Neural progenitor cell (in vitro differentiated cells): ENCODE measurements at regions not wholly inside any gene's neighbourhood (a gene's known extent, or its start where the extent isn't known, plus 50 kb on each side); places are given as distances from the start of the nearest gene placed in this dataset.
A peak's percentile ranks its signal among the peaks of the same experiment; 100 is the strongest.

ENCODE experiments used
- DNase-seq: peaks from one replicate; pipeline ENCODE4 v3.0.0-alpha.2; 2016; ENCODE audit warnings: low spot score
- H2AFZ ChIP-seq: fragments of 200-600 bp; sonication (generic); replicated peaks from 2 replicates; pipeline ENCODE4 v1.6.1; 2016; ENCODE audit warnings: antibody characterized with exemption
- H3F3A ChIP-seq: fragments of 200-600 bp; sonication (generic); 2 replicates; pipeline ENCODE4 v1.6.1; 2016; ENCODE audit warnings: antibody characterized with exemption, low read depth
- H3K27ac ChIP-seq: fragments of 200-600 bp; sonication (generic); 2 replicates; pipeline ENCODE4 v1.5.1; 2016; ENCODE audit warnings: mild to moderate bottlenecking
- H3K27me3 ChIP-seq: fragments of 200-600 bp; sonication (generic); 2 replicates; pipeline ENCODE4 v1.6.1; 2016; ENCODE audit warnings: mild to moderate bottlenecking, moderate library complexity
- H3K36me3 ChIP-seq: fragments of 200-600 bp; sonication (generic); 2 replicates; pipeline ENCODE4 v1.5.1; 2016
- H3K4me1 ChIP-seq: fragments of 200-600 bp; sonication (generic); 2 replicates; pipeline ENCODE4 v1.6.1; 2016; ENCODE audit warnings: mixed run types
- H3K4me2 ChIP-seq: fragments of 200-600 bp; sonication (generic); 2 replicates; pipeline ENCODE4 v1.6.1; 2016
- H3K4me3 ChIP-seq: fragments of 200-600 bp; sonication (generic); 2 replicates; pipeline ENCODE4 v1.5.1; 2016
- H3K79me2 ChIP-seq: fragments of 200-600 bp; sonication (generic); 2 replicates; pipeline ENCODE4 v1.6.1; 2016; ENCODE audit warnings: low read depth
- H3K9ac ChIP-seq: fragments of 200-600 bp; sonication (generic); 2 replicates; pipeline ENCODE4 v1.6.1; 2016
- H3K9me3 ChIP-seq: fragments of 200-600 bp; sonication (generic); 2 replicates; pipeline ENCODE4 v1.5.1; 2016; ENCODE audit warnings: low read depth
- H4K20me1 ChIP-seq: fragments of 200-600 bp; sonication (generic); 2 replicates; pipeline ENCODE4 v1.6.1; 2016; ENCODE audit warnings: low read depth
- H3K27ac Mint-ChIP-seq: 3 replicates; pipeline ENCODE4 v1.8.0; 2021; ENCODE audit warnings: mixed read lengths
- H3K27me3 Mint-ChIP-seq: 2 replicates; pipeline ENCODE4 v1.8.0; 2022; ENCODE audit warnings: low read depth, mild to moderate bottlenecking, inconsistent platforms, moderate library complexity, mixed read lengths; ENCODE audit not compliant: insufficient read depth
- H3K36me3 Mint-ChIP-seq: 3 replicates; pipeline ENCODE4 v1.8.0; 2021; ENCODE audit warnings: mixed read lengths
- H3K4me1 Mint-ChIP-seq: 3 replicates; pipeline ENCODE4 v1.8.0; 2021; ENCODE audit warnings: mixed read lengths
- H3K4me3 Mint-ChIP-seq: 3 replicates; pipeline ENCODE4 v1.8.0; 2021; ENCODE audit warnings: mild to moderate bottlenecking, moderate library complexity, mixed read lengths
- H3K9me3 Mint-ChIP-seq: 3 replicates; pipeline ENCODE4 v1.8.0; 2020; ENCODE audit warnings: mixed read lengths
- EZH2 ChIP-seq: fragments of 200-600 bp; sonication (generic); IDR thresholded peaks from 2 replicates; pipeline ENCODE4 v1.6.1; 2017; ENCODE audit warnings: antibody characterized with exemption, mild to moderate bottlenecking, moderate library complexity
- EZH2phosphoT487 ChIP-seq: fragments of 200-600 bp; sonication (generic); IDR thresholded peaks from 2 replicates; pipeline ENCODE4 v1.6.1; 2017; ENCODE audit warnings: antibody characterized with exemption
- TF ChIP-seq, protein P1 (sequence below): fragments of 200-600 bp; sonication (generic); IDR thresholded peaks from 2 replicates; pipeline ENCODE4 v1.5.1; 2017; ENCODE audit warnings: antibody characterized with exemption, mild to moderate bottlenecking

DNA sequence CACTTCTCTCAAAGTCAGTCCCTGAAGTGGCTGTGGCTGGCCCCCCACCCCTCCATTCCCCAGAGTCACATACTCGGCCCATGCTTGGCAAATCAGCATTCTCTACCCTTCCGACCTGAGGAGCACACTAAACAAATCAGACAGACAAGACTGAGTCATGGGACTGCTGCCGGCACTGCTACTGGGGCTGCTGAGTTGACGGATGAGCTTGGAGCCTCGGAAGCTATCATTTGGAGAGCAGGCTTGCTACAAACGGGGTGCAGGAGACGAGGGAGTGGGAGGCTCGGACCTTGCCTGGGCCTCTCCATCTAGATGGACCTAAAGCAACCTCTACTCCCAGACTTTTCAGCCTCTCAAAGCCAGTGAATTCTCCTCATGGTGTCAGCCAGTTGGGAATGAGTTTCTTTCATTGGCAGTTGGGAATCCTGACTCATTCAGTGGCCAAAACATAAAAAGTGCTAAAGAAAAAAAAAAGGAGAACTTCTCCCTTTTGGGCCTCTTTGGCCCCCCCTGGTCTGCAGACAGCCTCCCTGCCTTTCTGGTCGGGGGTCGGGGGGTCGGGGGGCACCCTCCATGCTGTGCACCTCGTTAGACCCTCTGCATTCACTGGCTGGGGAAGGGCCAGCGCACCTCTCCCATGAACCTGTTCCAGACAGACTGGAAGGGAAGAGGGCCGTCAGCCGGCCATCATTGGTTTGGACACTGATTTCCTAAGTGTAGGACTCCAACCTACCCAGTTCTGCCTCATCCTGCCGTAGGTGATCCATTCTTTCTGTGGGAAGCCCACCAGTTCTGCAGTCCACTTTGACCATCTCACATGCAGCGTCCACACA is 52.3 kb upstream of the COL13A1 start:
- no peaks in the 10 kb centered on the region for H3K9me3 ChIP-seq
- no peaks in the 10 kb centered on the region for H4K20me1 ChIP-seq
- no peak overlapping the region for H3K4me3 Mint-ChIP-seq
- H3K9me3 Mint-ChIP-seq, result no peaks in the 10 kb centered on the region
- TF ChIP-seq EZH2phosphoT487, result no peak
- TF ChIP-seq, protein P1, sequence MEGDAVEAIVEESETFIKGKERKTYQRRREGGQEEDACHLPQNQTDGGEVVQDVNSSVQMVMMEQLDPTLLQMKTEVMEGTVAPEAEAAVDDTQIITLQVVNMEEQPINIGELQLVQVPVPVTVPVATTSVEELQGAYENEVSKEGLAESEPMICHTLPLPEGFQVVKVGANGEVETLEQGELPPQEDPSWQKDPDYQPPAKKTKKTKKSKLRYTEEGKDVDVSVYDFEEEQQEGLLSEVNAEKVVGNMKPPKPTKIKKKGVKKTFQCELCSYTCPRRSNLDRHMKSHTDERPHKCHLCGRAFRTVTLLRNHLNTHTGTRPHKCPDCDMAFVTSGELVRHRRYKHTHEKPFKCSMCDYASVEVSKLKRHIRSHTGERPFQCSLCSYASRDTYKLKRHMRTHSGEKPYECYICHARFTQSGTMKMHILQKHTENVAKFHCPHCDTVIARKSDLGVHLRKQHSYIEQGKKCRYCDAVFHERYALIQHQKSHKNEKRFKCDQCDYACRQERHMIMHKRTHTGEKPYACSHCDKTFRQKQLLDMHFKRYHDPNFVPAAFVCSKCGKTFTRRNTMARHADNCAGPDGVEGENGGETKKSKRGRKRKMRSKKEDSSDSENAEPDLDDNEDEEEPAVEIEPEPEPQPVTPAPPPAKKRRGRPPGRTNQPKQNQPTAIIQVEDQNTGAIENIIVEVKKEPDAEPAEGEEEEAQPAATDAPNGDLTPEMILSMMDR, result no peak
- no peak for TF ChIP-seq EZH2
- H3K4me1 Mint-ChIP-seq, result peaks cover 18% of the 10 kb centered on the region
- H3K36me3 Mint-ChIP-seq, result no peaks in the 10 kb centered on the region
- no peak overlapping the region for H3K27ac ChIP-seq
- no peak for DNase-seq
- no peak overlapping the region for H3K9ac ChIP-seq
- no peak overlapping the region for H2AFZ ChIP-seq
- H3K36me3 ChIP-seq, result no peaks in the 10 kb centered on the region
- H3K4me2 ChIP-seq, result no peak overlapping the region
- peaks cover 5% of the 10 kb centered on the region for H3K4me1 ChIP-seq
- H3F3A ChIP-seq, result no peaks in the 10 kb centered on the region
- H3K27ac Mint-ChIP-seq, result no peak overlapping the region
- peaks cover 4% of the 10 kb centered on the region for H3K27me3 Mint-ChIP-seq
- peaks cover 7% of the 10 kb centered on the region for H3K27me3 ChIP-seq
- H3K79me2 ChIP-seq, result no peaks in the 10 kb centered on the region
- no peak overlapping the region for H3K4me3 ChIP-seq

DNA sequence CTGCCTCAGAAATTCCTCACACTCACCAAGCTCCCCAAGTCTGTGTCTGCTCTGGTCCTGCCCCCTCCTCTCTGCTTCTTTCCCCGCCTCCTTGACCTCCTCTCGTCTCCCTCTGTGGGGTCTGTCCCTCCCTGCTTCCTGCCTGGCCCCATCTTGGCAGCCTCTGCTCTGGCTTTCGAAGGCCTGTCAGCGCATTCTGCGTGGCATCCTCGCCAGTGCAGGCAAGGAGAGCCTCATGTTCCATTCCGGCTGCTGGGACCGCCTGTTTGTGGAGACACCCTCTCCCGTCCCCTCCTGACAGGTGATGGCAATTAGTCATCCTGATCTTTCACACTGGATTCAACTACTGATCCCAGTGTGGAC is 51.7 kb upstream of the COL13A1 start:
- no peaks in the 10 kb centered on the region for H3K36me3 ChIP-seq
- H3K4me2 ChIP-seq, result no peak overlapping the region
- peaks cover 4% of the 10 kb centered on the region for H3K27me3 Mint-ChIP-seq
- DNase-seq, result no peak
- H3K9me3 ChIP-seq, result no peaks in the 10 kb centered on the region
- no peaks in the 10 kb centered on the region for H3F3A ChIP-seq
- H4K20me1 ChIP-seq, result no peaks in the 10 kb centered on the region
- H3K27me3 ChIP-seq, result peaks cover 7% of the 10 kb centered on the region
- no peak overlapping the region for H3K9ac ChIP-seq
- no peak overlapping the region for H2AFZ ChIP-seq
- peaks cover 5% of the 10 kb centered on the region for H3K4me1 ChIP-seq
- no peak overlapping the region for H3K27ac ChIP-seq
- peak overlapping the region; percentile 59 for H3K27ac Mint-ChIP-seq
- no peaks in the 10 kb centered on the region for H3K79me2 ChIP-seq
- no peaks in the 10 kb centered on the region for H3K36me3 Mint-ChIP-seq
- H3K4me3 Mint-ChIP-seq, result no peak overlapping the region
- TF ChIP-seq EZH2phosphoT487, result no peak
- TF ChIP-seq, protein P1, result no peak
- no peak for TF ChIP-seq EZH2
- H3K9me3 Mint-ChIP-seq, result no peaks in the 10 kb centered on the region
- H3K4me3 ChIP-seq, result no peak overlapping the region
- peaks cover 18% of the 10 kb centered on the region for H3K4me1 Mint-ChIP-seq

DNA sequence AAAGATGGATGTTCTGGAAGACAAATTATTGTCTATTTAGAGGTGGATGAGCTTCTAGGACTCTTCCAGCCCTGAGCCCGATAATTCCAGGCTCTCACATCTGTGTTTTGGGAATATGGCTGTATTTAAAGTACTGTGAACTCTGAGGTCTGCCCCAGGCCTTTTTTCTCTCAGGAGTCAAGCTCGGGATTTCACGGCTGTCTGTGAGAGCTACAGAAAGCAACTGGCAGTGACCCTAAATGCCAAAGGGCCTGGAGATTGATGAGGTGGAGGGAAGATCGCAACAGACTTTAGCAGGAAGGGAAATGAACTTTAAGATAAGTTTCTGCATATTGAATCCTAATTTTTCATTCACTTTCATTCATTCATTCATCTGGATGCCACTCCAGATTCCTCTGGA is 51.0 kb upstream of the COL13A1 start:
- no peaks in the 10 kb centered on the region for H4K20me1 ChIP-seq
- Mint-ChIP-seq H3K27ac (no peak overlapping the region), H3K27me3 (peaks cover 4% of the 10 kb centered on the region), H3K4me3 (no peak overlapping the region), H3K9me3 (no peaks in the 10 kb centered on the region), H3K4me1 (peaks cover 18% of the 10 kb centered on the region), H3K36me3 (no peaks in the 10 kb centered on the region)
- no peaks in the 10 kb centered on the region for H3K79me2 ChIP-seq
- no peaks in the 10 kb centered on the region for H3K36me3 ChIP-seq
- H3K9ac ChIP-seq, result no peak overlapping the region
- no peaks in the 10 kb centered on the region for H3F3A ChIP-seq
- no peak overlapping the region for H3K27ac ChIP-seq
- no peak overlapping the region for H3K4me2 ChIP-seq
- peaks cover 7% of the 10 kb centered on the region for H3K27me3 ChIP-seq
- no peak overlapping the region for H3K4me3 ChIP-seq
- H3K4me1 ChIP-seq, result peaks cover 5% of the 10 kb centered on the region
- no peak for DNase-seq
- no peak overlapping the region for H2AFZ ChIP-seq
- TF ChIP-seq, protein P1, result no peak
- TF ChIP-seq EZH2 (no peak), EZH2phosphoT487 (no peak)
- no peaks in the 10 kb centered on the region for H3K9me3 ChIP-seq
